GM12878 (cell line): ENCODE measurements at regions not wholly inside any gene's neighbourhood (a gene's known extent, or its start where the extent isn't known, plus 50 kb on each side); places are given as distances from the start of the nearest gene placed in this dataset.

Experiments
- CREB1 ChIP-seq: IDR thresholded peaks from 2 replicates; pipeline ENCODE4 v1.6.1; 2012; ENCODE audit warnings: low read depth, mild to moderate bottlenecking, inconsistent platforms
- EGR1 ChIP-seq, 2 experiments: IDR thresholded peaks; 1 replicate in 1 of 2; 2 replicates in 1 of 2; pipeline ENCODE4 v1.6.1; 2011 to 2012; ENCODE audit warnings: low read depth in 2 of 2, low read length in 2 of 2, borderline replicate concordance in 1 of 2, mild to moderate bottlenecking in 1 of 2, moderate library complexity in 1 of 2
- ESRRA ChIP-seq: IDR thresholded peaks from 2 replicates; pipeline ENCODE4 v1.6.1; 2012; ENCODE audit warnings: mild to moderate bottlenecking, low read length, improper control_type of control experiment
- EZH2 ChIP-seq: IDR thresholded peaks from 2 replicates; pipeline ENCODE4 v1.6.1; 2012; ENCODE audit warnings: low read depth, mild to moderate bottlenecking, control low read depth, inconsistent platforms, low read length, borderline replicate concordance; ENCODE audit not compliant: control insufficient read depth
- HSF1 ChIP-seq: fragments of 150-350 bp; IDR thresholded peaks from 2 replicates; pipeline ENCODE4 v1.6.1; 2014; ENCODE audit warnings: mild to moderate bottlenecking, low read depth, low read length
- JUND ChIP-seq: IDR thresholded peaks from 2 replicates; pipeline ENCODE4 v1.6.1; 2012; ENCODE audit warnings: low read depth, mild to moderate bottlenecking, low read length, improper control_type of control experiment, moderate library complexity
- REST ChIP-seq: IDR thresholded peaks from 2 replicates; pipeline ENCODE4 v1.6.1; 2012; ENCODE audit warnings: mild to moderate bottlenecking, low read depth, low read length
- SMAD1 ChIP-seq: fragments of 450-650 bp; IDR thresholded peaks from 2 replicates; pipeline ENCODE4 v1.6.1; 2018; ENCODE audit warnings: mild to moderate bottlenecking, low read depth; ENCODE audit not compliant: partially characterized antibody
- SRF ChIP-seq, 2 experiments: IDR thresholded peaks; 2 replicates each; pipeline ENCODE4 v1.6.1; 2011; ENCODE audit warnings: low read depth in 2 of 2, low read length in 2 of 2, mild to moderate bottlenecking in 1 of 2, moderate library complexity in 1 of 2
- YBX1 ChIP-seq: fragments of 450-650 bp; IDR thresholded peaks from 2 replicates; pipeline ENCODE4 v1.6.1; 2016; ENCODE audit warnings: antibody characterized with exemption
- TF ChIP-seq, protein P1 (sequence below), 3 experiments: IDR thresholded peaks in 2 of 3; conservative IDR thresholded peaks in 1 of 3; 2 replicates each; pipeline ENCODE4 v1.5.1; 2011; ENCODE audit warnings: low read depth in 3 of 3, low read length in 3 of 3, mild to moderate bottlenecking in 3 of 3, control low read depth in 2 of 3, moderate library complexity in 2 of 3, inconsistent platforms in 1 of 3, mixed read lengths in 1 of 3; ENCODE audit not compliant: control insufficient read depth in 2 of 3, insufficient read depth in 1 of 3; ENCODE audit errors: extremely low read depth in 1 of 3
- TF ChIP-seq, protein P2 (sequence below): IDR thresholded peaks from 2 replicates; pipeline ENCODE4 v1.6.1; 2012; ENCODE audit warnings: low read depth, low read length, improper control_type of control experiment

DNA sequence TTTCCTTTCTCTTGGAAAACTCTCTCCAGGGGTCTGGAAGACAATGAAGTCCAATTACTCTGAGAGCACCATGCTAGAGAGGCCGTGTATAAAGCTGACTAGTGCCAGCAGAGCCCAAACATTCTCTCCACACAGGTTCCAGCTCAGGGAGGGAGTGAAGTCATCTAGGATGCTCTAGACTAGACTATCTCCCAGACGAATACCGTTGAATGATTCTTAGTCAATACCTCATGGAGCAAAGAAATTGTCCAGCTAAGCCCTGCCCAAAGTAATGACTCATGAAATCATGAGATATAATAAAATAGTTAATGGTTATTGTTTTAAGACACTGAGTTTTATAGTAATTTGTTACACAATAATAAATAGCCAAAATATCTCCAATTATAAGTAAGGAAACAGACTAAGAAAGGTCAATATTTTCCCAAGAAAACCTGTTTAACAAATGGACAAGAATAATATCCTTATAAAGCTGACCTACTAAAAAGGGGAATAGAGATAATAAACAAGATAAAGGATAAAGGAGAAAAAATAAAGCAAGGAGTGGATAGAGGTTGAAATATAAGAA, 163.9 kb upstream of the LRRC7 start:
- TF ChIP-seq REST (no peak), SMAD1 (no peak), EZH2 (no peak), ESRRA (no peak), JUND (no peak), CREB1 (no peak), HSF1 (no peak), YBX1 (no peak), SRF (IDR thresholded peaks at IDR 0.05; ENCODE audit: low read depth in 2 of 2, low read length in 2 of 2) (no peak), EGR1 (IDR thresholded peaks at IDR 0.05; ENCODE audit: borderline replicate concordance in 1 of 2, low read depth in 2 of 2, low read length in 2 of 2) (no peak)
- TF ChIP-seq, protein P1, sequence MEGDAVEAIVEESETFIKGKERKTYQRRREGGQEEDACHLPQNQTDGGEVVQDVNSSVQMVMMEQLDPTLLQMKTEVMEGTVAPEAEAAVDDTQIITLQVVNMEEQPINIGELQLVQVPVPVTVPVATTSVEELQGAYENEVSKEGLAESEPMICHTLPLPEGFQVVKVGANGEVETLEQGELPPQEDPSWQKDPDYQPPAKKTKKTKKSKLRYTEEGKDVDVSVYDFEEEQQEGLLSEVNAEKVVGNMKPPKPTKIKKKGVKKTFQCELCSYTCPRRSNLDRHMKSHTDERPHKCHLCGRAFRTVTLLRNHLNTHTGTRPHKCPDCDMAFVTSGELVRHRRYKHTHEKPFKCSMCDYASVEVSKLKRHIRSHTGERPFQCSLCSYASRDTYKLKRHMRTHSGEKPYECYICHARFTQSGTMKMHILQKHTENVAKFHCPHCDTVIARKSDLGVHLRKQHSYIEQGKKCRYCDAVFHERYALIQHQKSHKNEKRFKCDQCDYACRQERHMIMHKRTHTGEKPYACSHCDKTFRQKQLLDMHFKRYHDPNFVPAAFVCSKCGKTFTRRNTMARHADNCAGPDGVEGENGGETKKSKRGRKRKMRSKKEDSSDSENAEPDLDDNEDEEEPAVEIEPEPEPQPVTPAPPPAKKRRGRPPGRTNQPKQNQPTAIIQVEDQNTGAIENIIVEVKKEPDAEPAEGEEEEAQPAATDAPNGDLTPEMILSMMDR (IDR thresholded peaks at IDR 0.05 in 2 of 3, conservative IDR thresholded peaks at IDR 0.05 in 1 of 3; ENCODE audit: control insufficient read depth in 2 of 3, extremely low read depth in 1 of 3, insufficient read depth in 1 of 3, low read depth in 3 of 3, low read length in 3 of 3): no peak
- TF ChIP-seq, protein P2, sequence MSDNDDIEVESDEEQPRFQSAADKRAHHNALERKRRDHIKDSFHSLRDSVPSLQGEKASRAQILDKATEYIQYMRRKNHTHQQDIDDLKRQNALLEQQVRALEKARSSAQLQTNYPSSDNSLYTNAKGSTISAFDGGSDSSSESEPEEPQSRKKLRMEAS: no peak
